ENCODE measurements at regions not wholly inside any gene's neighbourhood (a gene's known extent, or its start where the extent isn't known, plus 50 kb on each side); places are given as distances from the start of the nearest gene placed in this dataset.

DNA sequence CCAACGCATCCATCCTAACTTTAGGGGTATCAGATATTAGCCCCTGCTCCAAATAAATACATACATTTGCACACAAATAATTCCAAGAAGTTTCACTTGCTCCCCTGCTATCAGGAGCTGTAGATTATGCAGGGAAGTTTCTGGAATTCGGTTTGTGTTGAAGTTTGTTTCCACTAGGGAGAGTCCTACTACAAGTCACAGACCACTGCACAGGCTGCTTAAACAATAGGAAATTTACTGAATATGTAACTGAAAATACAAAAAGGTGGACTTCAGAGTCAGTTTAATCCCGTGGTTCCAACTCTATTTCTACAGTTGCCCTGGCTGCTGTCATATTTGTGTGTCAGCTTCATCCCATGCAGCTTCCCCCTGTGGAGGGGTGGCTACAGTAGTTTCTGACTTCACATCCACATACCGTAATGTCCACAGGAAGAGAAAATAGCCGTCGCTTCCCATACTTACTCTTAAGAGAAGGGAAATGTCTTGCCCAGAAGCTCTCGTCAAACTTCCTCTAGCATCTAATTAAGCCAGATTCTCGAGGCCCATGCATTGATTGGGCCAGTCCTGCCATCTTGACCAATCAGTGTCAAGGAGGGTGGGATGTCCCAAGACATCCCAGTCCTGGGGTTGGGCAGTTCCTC is 286.6 kb downstream of the COG6 start:
- DNase-seq = no peak

DNA sequence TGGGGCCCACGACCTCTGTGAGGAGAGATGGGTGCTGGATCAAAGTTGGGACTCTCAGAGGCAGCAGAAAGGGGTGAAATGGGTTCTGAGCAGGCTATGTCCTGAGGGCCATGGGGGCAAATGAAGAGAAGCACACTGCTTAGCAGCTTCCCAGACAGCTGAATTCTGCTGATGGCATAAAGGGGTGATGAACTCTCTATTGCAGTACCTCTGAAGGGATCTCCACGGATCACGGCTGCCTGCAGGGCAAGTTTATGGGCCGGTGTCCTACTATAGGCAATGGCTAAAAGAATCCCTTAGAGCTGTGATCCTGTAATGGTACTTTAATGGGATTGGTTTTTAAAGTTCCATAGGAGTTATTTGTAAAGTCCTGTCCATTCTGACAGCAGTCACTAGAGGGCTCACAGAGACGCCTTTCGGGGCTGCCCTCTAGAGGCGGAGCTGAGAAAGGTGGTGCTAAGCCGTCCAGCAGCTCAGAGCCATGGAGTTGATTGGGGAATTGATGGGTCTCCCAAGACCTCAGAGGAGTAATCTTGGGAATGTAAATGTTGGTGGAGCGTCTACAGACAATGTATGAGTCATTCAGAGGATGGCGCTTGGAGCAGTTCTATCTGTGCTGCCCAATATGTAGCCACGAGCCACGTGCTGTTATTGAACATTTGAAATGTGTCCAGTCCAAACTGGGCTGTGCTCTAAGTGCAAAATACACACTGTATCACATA is 287.3 kb downstream of the COG6 start:
- DNase-seq = peak; percentile 58

- no peak for DNase-seq
These were observed 288.2 kb downstream of the COG6 start for GRCh38 chr13:39943711-39944110.

DNA sequence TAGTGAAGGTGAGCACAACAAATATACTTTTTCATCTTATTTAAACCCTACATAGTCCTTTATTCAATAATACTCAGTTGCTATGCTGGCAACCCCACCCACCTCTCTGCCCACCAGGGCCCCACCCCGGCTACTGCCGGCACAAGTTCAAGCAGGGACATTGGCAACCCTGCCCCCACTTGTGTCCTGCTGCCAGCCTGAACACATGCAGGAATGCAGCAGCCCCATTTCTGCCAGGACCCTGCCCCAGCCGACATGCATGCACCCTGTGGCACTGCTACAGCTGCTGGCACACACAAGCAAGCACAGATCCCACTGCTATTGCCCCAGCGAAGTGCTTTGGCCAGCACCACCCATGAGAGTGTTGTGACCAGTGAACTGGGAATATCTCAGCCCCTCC is 289.8 kb downstream of the COG6 start:
- no peak for DNase-seq

DNA sequence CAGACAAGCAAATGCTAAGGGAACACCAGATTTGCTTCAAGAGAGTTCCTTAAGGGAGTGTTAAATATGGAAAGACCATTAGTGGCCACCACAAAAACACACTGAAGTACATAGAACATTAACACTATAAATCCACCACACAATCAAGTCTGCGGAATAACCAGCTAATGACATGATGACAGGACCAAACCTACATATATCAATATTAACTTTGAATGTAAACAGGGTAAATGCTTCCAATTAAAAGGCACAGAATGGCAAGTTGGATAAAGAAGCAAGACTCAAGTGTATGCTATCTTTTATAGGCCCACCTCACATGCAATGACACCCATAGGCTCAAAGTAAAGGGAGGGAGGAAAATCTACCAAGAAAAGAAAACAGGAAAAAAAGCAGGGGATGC is 291.3 kb downstream of the COG6 start:
- DNase-seq = no peak

DNA sequence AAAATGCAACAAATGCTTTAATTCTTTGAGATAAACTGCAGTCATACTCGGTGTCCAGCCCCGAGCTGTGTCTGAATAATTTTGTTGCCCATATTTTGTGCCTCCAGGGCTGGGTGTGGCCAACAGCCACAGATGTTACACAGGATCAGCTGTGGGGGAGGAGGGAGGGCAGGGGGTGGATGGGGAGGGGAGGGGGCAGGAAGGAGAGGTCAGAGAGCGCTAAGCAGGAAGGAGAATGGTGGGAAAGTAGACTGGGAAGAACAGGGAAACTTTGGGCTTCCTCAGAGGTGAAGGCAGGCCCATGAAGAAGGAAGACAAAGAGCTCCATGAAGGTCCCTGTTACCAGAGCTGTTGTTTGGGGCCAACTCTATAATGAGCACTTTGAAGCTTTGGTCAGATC is 295.8 kb downstream of the COG6 start:
- DNase-seq = no peak

- no peak for DNase-seq
These were observed 297.1 kb downstream of the COG6 start for GRCh38 chr13:39952249-39953233.

DNA sequence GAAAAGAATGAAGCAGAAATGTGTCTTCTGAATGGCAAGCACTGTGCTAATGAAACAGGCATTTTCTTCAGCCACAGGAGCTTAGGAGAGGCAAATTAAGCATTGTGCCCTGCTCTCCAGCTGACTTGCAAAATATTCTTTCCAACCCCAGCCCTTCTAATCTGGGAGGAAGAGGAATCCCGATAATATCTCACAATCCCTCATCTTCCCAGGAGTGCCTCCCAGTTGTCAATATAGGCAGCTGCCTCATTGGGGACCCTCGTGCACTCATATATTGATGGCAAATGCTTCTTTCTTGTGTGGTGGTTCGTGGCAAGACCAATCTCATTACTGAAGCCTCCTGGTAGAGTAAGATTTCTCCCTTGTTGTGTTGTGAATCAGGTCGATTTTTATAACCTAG is 299.0 kb downstream of the COG6 start:
- no peak for DNase-seq

GRCh38 chr13:39955560-39955959 is 300.1 kb downstream of the COG6 start:
- DNase-seq = no peak

DNA sequence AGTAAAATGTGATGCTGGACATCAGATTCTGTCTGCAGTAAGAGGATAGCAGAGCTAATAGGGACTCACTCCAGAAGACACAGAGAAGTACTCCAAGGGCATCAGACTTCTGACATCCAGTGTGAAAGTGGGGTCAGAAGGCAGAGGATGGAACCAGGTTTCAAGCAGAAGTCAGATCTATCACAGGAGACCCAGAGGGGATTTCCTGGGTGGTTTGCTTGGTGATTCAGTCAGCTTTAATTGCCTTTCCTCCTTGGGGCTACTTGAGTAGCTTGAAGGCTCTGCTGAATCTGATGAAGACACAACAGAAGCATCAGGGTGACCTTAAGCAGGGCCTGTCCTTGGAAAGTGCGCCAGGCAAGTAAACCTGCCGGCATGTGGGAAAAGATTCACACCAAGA is 300.6 kb downstream of the COG6 start:
- DNase-seq = no peak

DNA sequence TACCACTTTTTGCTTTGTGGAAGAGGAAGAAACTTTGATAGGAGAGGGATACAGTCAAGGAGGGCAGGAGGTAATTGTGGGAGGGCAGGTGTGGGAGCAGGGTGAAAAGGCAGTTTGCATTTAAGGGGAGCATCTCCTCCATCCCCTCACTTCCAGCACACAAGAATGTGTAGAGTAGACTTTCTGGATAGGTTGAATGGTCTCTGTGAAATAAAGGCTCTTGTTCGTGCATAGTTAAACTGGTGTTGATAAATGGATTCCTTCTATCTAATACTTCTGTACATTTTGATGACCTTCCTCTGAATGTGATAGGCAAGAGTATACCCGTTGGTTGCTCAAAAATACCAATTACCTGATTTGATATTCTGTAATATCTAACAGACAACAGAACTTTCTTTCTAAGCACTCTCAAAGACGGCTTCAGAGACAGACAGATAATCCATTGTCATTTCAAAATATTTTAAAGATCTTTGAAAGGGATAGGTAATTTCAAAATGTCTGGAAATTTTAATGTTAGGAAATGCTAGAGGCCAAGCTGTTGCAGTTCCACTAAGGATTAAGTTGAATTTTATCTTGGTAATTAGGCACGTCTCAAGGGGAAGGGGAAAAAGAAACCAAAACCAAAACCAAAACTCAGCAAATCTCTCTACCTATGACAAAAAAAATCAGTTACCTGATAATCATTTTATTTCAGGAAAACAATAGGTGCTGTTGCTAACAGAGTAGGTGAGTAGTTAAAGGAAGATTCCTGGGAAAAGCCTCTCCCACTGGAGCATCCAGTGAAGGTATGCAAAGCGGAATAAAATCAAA is 302.6 kb downstream of the COG6 start:
- no peak for DNase-seq

DNA sequence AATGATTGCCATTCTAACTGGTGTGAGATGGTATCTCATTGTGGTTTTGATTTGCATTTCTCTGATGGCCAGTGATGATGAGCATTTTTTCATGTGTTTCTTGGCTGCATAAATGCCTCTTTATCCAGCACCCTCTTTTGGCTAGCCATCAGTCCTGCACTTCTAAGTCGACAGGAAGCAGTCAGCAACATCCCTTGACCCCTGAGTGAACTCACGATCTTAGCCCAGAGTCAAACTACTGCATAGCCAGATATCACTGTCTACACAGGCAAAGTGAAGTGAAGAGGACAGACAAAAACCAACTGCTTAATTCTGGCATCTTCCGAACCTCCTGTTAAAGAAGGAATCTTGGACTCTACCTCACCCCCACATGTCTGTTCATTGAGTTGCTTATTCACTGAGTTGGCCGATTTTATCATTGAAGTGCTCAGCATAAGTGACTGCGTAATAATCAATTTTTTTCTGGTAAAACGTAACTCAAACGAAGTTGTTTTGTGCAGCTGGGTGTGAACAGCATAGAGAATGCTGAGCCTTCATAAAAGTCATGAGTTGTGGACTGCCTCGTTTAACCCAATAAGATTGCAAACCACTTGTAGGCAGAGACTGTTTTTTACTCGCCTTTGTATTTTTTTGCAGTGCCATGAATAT is 304.2 kb downstream of the COG6 start:
- no peak for DNase-seq

GRCh38 chr13:39960191-39960590 is 304.7 kb downstream of the COG6 start:
- no peak for DNase-seq

DNA sequence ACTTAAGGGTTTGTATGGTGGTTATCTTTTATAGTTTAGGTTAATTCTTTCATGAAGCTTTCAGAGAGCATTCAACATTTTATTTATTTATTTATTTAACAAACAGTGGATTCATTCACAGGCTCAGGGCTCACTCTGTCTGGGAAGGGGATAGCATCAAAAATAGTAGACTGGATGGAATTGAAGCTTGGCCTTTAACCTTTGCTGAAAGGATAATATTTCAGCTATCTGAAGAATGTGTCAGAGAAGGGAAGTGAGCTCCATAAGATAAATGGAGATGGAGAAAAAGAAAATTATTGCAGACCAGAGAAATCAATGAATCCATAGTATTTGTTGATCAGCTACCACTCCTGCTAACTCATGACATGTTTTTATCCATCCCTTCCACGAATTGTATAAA is 305.6 kb downstream of the COG6 start:
- DNase-seq = no peak

GRCh38 chr13:39963612-39964011 is 308.1 kb downstream of the COG6 start:
- no peak for DNase-seq

GRCh38 chr13:39965309-39965708 is 309.8 kb downstream of the COG6 start:
- no peak for DNase-seq

GRCh38 chr13:39967199-39967959 is 311.9 kb downstream of the COG6 start:
- no peak for DNase-seq

DNA sequence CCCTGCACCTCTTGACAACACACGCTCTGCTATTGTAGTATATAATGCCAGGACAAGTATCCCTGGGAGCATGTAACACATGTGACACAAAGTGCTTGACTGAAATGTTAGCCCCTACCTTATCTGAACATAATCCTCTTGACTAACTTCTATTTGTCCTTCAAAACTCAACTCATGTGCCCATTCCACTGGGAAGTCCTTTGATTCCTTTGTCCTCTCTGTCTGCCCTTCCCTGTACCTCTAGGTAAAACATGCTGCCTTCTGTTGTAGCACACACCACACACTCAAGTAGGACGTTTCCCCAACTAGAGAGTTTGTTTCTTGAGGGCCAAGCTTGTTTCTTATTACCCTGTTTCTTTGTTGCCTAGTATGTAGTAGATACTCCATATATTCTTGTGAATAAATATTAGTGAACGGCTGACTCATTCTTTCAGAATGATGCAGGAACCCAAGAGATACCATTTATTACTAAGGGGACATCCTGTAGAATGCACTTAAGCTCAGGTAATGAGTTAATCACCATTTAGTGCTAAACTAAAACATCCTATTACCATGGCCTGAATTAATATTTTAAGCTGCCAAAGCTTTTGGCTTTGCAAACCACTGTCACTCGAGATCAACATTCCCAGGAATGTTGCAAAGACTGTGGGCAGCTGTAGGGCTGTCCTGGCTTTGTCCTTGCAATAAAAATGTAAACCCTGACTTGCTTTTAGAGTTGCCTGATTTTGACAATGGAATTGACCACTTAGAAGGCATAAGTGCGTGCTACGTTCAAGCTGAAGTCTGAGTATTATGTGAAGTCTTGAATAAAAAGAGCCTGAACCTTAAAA is 313.4 kb downstream of the COG6 start:
- DNase-seq = no peak

DNA sequence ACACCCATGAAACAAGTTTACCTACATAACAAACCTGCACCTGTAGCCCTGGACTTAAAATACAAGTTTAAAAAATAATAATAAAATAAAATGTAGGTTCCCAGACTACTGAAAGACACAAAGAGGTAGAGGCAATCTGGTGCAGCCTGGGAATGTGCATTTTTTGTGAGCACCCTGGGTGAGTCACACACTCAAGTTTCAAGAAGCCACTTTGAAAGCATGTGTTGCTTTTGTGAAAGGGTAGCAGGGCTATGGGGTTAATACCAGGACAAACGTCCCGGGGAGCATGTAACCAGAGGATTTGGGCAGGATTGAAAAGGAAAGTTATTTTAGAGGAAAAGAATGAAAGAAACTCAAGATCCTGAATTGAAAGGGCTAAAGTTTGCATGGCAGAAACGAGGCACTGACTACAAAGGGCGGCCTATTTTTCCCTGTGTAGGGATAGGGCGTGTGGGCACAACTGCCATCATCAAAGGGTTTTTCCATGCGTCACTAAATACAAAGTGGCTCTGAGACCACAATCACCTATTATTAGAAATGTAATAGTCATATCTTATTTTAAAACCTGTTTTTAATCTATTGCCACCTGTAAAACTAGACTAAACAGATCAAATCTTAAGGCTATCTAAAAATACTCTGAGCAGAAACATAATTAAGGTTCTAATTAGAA is 314.9 kb downstream of the COG6 start:
- DNase-seq = no peak

GRCh38 chr13:39971526-39971925 is 316.1 kb downstream of the COG6 start:
- DNase-seq = no peak

Measured in activated effector memory CD4-positive, alpha-beta T cell treated with Interleukin-2 at 50 U/mL for 16 hours (primary cell).